Panc1 (cell line): ENCODE measurements at regions not wholly inside any gene's neighbourhood (a gene's known extent, or its start where the extent isn't known, plus 50 kb on each side); places are given as distances from the start of the nearest gene placed in this dataset.

Experiments used
- ATAC-seq: fragments of 200-7000 bp; cut with Tn5 transposase; 2 replicates; pipeline ENCODE4 v1.9.1; 2020; ENCODE audit warnings: mild to moderate bottlenecking, moderate library complexity
- BruUV-seq: library from RNA; stranded (reverse); fragments of 400-500 nt; replicated peaks from 2 replicates; lab custom pipeline; 2021; lab: Mats Ljungman, UMichigan
- CTCF ChIA-PET: fragments of 300-600 bp; sonication (Branson Sonifier 250); formaldehyde crosslinking; loops from one replicate; lab custom pipeline; 2022; ENCODE audit warnings: antibody characterized with exemption; lab: Charles Lee
- POLR2A ChIA-PET: fragments of 300-600 bp; sonication (Branson Sonifier 250); formaldehyde crosslinking; loops from one replicate; lab custom pipeline; 2022; ENCODE audit warnings: antibody characterized with exemption; lab: Charles Lee
- DNase-seq: peaks from one replicate; pipeline ENCODE4 v3.0.0-alpha.2; 2010; ENCODE audit warnings: low read depth, low spot score
- H3K27ac ChIP-seq: 2 replicates; pipeline ENCODE4 v1.5.1; 2011; ENCODE audit warnings: mild to moderate bottlenecking, low read length, inconsistent platforms
- H3K27me3 ChIP-seq: fragments of 200-500 bp; sonication (Bioruptor generic); 2 replicates; pipeline ENCODE4 v1.6.0; 2014; ENCODE audit warnings: low read length, inconsistent platforms; ENCODE audit not compliant: control insufficient read depth, insufficient read depth
- H3K36me3 ChIP-seq: fragments of 200-500 bp; sonication (Bioruptor generic); 2 replicates; pipeline ENCODE4 v1.5.1; 2014; ENCODE audit warnings: inconsistent platforms, mild to moderate bottlenecking, low read length, moderate library complexity; ENCODE audit not compliant: control insufficient read depth, insufficient read depth
- H3K4me1 ChIP-seq: 2 replicates; pipeline ENCODE4 v1.5.1; 2011; ENCODE audit warnings: inconsistent platforms, mild to moderate bottlenecking, low read length, moderate library complexity; ENCODE audit not compliant: control insufficient read depth, insufficient read depth
- H3K4me3 ChIP-seq, 2 experiments: 2 replicates each; pipeline ENCODE4 v1.5.1; 2011 to 2012; ENCODE audit warnings: low read depth in 2 of 2, low read length in 2 of 2, mild to moderate bottlenecking in 2 of 2, inconsistent platforms in 1 of 2, moderate library complexity in 1 of 2
- H3K9me3 ChIP-seq: fragments of 200-500 bp; sonication (Bioruptor generic); 2 replicates; pipeline ENCODE4 v1.5.1; 2014; ENCODE audit warnings: low read depth, mild to moderate bottlenecking, inconsistent platforms, low read length, moderate library complexity; ENCODE audit not compliant: control insufficient read depth, insufficient read depth
- POLR2AphosphoS5 ChIP-seq: IDR thresholded peaks from 2 replicates; pipeline ENCODE4 v1.6.1; 2012; ENCODE audit warnings: mild to moderate bottlenecking, low read depth, low read length, moderate library complexity
- SIN3A ChIP-seq: IDR thresholded peaks from 2 replicates; pipeline ENCODE4 v1.6.1; 2012; ENCODE audit warnings: low read depth, mild to moderate bottlenecking, low read length, moderate library complexity, borderline replicate concordance; ENCODE audit not compliant: insufficient read depth
- TCF7L2 ChIP-seq: IDR thresholded peaks from 2 replicates; pipeline ENCODE4 v1.6.1; 2011; ENCODE audit warnings: mild to moderate bottlenecking, low read depth, low read length, inconsistent platforms
- in situ Hi-C: cut with HindIII; loops from 2 replicates; pipeline ENCODE4 v1.10.0; 2016; ENCODE audit warnings: low sequenced_read_pairs, low pct_unique_long_range_greater_than_20kb
- intact Hi-C: fragments of 100-400 bp; cut with micrococcal nuclease; formaldehyde crosslinking; loops from one replicate; pipeline ENCODE4 v1.10.0; 2022; ENCODE audit not compliant: unreplicated experiment
- TF ChIP-seq, protein P1 (sequence below), 2 experiments: IDR thresholded peaks; 2 replicates each; pipeline ENCODE4 v1.6.1; 2011 to 2012; ENCODE audit warnings: low read depth in 2 of 2, control low read depth in 1 of 2, low read length in 1 of 2, mild to moderate bottlenecking in 1 of 2, moderate library complexity in 1 of 2; ENCODE audit not compliant: insufficient read depth in 1 of 2
- TF ChIP-seq, protein P2 (sequence below): fragments of 450-650 bp; IDR thresholded peaks from 2 replicates; pipeline ENCODE4 v1.5.1; 2017; ENCODE audit warnings: mild to moderate bottlenecking

DNA sequence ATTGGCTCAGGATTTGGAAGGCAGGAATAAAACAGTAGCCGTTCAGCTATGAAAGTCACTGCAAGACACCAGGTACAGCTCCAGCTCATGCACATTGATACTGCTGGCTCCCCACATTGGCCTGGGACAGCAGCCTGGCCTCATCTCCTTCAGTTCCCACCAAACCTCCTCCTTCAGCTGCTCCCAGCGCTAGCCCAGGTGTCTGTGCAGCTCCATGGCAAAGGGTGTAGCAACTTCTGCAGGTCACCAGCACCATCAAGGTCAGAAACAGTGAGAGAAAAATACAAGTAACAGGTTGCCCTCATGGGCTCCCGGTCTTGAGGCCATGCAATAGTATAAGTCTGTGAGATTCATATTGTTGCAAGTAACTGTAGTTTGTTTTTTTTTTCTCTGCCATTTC is 216.7 kb upstream of the CTAGE1 start:
- H3K36me3 ChIP-seq = no peaks in the 10 kb centered on the region
- H3K27me3 ChIP-seq = 0 out of 2 replicates have a peak, but pooled peaks cover 3% of the 10 kb centered on the region
- ATAC-seq = no peak
- ChIA-PET POLR2A (no interaction called here), CTCF (no interaction called here)
- H3K9me3 ChIP-seq = no peaks in the 10 kb centered on the region
- no peak overlapping the region for H3K4me3 ChIP-seq
- intact Hi-C loops = no loop called here
- BruUV-seq = no TSS peak
- TF ChIP-seq SIN3A = no peak
- TF ChIP-seq, protein P1, sequence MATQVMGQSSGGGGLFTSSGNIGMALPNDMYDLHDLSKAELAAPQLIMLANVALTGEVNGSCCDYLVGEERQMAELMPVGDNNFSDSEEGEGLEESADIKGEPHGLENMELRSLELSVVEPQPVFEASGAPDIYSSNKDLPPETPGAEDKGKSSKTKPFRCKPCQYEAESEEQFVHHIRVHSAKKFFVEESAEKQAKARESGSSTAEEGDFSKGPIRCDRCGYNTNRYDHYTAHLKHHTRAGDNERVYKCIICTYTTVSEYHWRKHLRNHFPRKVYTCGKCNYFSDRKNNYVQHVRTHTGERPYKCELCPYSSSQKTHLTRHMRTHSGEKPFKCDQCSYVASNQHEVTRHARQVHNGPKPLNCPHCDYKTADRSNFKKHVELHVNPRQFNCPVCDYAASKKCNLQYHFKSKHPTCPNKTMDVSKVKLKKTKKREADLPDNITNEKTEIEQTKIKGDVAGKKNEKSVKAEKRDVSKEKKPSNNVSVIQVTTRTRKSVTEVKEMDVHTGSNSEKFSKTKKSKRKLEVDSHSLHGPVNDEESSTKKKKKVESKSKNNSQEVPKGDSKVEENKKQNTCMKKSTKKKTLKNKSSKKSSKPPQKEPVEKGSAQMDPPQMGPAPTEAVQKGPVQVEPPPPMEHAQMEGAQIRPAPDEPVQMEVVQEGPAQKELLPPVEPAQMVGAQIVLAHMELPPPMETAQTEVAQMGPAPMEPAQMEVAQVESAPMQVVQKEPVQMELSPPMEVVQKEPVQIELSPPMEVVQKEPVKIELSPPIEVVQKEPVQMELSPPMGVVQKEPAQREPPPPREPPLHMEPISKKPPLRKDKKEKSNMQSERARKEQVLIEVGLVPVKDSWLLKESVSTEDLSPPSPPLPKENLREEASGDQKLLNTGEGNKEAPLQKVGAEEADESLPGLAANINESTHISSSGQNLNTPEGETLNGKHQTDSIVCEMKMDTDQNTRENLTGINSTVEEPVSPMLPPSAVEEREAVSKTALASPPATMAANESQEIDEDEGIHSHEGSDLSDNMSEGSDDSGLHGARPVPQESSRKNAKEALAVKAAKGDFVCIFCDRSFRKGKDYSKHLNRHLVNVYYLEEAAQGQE (IDR thresholded peaks at IDR 0.05; ENCODE audit: insufficient read depth in 1 of 2, low read depth in 2 of 2, low read length in 1 of 2) = no peak
- no peak for TF ChIP-seq TCF7L2
- TF ChIP-seq, protein P2, sequence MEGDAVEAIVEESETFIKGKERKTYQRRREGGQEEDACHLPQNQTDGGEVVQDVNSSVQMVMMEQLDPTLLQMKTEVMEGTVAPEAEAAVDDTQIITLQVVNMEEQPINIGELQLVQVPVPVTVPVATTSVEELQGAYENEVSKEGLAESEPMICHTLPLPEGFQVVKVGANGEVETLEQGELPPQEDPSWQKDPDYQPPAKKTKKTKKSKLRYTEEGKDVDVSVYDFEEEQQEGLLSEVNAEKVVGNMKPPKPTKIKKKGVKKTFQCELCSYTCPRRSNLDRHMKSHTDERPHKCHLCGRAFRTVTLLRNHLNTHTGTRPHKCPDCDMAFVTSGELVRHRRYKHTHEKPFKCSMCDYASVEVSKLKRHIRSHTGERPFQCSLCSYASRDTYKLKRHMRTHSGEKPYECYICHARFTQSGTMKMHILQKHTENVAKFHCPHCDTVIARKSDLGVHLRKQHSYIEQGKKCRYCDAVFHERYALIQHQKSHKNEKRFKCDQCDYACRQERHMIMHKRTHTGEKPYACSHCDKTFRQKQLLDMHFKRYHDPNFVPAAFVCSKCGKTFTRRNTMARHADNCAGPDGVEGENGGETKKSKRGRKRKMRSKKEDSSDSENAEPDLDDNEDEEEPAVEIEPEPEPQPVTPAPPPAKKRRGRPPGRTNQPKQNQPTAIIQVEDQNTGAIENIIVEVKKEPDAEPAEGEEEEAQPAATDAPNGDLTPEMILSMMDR = no peak
- no peak for TF ChIP-seq POLR2AphosphoS5
- no peaks in the 10 kb centered on the region for H3K4me1 ChIP-seq
- in situ Hi-C loops = no loop called here
- DNase-seq = no peak
- H3K27ac ChIP-seq = no peak overlapping the region

DNA sequence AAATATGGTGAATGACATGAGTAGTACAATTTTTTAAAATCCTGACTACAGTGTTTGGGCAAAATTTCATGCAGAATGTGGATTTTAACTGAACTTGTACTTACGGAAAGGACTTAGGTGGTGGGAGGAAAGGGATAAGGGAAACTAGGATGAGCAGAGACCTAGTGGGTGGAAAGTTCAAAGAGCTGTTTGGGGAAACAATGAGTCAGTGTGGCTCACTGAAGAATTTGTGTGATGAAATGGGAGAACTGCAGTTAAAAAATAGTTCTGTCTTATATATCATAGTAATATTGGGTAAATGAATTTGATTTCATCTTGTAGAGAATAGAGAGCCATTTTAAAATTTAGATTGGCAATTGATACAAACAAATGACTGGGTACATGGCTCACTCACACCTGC is 220.1 kb upstream of the CTAGE1 start:
- ATAC-seq = no peak
- in situ Hi-C loops = no loop called here
- POLR2A ChIA-PET = no interaction called here

More for the DNA sequence above, 220.1 kb upstream of the CTAGE1 start:
- DNase-seq = no peak
- CTCF ChIA-PET = no interaction called here
- H3K4me1 ChIP-seq = no peaks in the 10 kb centered on the region
- no TSS peak for BruUV-seq
- H3K4me3 ChIP-seq = no peak overlapping the region
- intact Hi-C loops = no loop called here
- no peaks in the 10 kb centered on the region for H3K9me3 ChIP-seq
- TF ChIP-seq, protein P1 (IDR thresholded peaks at IDR 0.05; ENCODE audit: insufficient read depth in 1 of 2, low read depth in 2 of 2, low read length in 1 of 2) = no peak
- no peak for TF ChIP-seq TCF7L2
- TF ChIP-seq, protein P2 = no peak
- TF ChIP-seq POLR2AphosphoS5 = no peak
- no peak for TF ChIP-seq SIN3A
- H3K27me3 ChIP-seq = 0 out of 2 replicates have a peak, but pooled peaks cover 3% of the 10 kb centered on the region
- H3K27ac ChIP-seq = no peak overlapping the region
- H3K36me3 ChIP-seq = no peaks in the 10 kb centered on the region
